ENCODE measurements at regions not wholly inside any gene's neighbourhood (a gene's known extent, or its start where the extent isn't known, plus 50 kb on each side); places are given as distances from the start of the nearest gene placed in this dataset.

DNA sequence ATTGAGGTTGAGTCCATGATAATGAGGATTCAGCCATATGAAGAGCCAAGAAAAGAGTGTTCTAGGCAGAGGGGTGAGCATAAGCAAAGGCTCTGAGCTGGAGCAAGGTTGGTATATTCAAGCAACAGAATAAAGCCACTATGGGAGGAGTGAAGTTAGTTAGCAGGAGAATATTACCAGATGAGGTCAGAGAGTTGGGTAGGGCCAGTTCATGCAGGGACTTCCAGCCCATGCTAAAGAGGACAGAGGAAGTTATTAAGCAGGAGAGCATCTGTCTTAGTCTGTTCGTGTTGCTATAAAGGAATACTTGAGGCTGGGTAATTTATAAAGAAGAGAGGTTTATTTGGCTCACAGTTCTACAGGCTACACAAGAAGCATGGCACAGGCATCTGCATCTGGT is 57.1 kb upstream of the ATG10 start:
- ATAC-seq: no peak

- no peak for ATAC-seq
Observed at GRCh38 chr5:81912933-81913332, 58.9 kb upstream of the ATG10 start.

GRCh38 chr5:81909677-81910076 is 62.1 kb upstream of the ATG10 start:
- ATAC-seq: no peak

- no peak for ATAC-seq
Observed at GRCh38 chr5:81908771-81909170, 63.1 kb upstream of the ATG10 start.

GRCh38 chr5:81908044-81908443 is 63.8 kb upstream of the ATG10 start:
- no peak for ATAC-seq

GRCh38 chr5:81907012-81907635 is 64.7 kb upstream of the ATG10 start:
- ATAC-seq: no peak

GRCh38 chr5:81906086-81906485 is 65.7 kb upstream of the ATG10 start:
- ATAC-seq: no peak

DNA sequence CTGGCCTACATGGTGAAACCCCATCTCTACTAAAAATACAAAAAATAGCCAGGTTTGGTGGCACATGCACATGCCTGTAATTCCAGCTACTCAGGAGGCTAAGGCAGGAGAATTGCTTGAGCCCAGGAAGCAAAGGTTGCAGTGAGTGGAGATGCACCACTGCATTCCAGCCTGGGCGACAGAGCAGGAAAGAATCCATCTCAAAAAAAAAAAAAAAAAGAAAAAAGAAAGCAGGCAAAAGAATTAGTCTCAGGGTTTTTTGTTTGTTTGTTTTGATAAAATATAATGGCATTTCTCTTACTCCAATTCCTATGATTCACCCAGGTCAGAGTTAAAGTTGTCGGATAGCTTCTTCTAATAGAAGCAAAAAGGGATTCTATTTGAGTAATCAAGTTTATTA is 67.0 kb upstream of the ATG10 start:
- no peak for ATAC-seq

GRCh38 chr5:81904166-81904565 is 67.7 kb upstream of the ATG10 start:
- no peak for ATAC-seq

- no peak for ATAC-seq
Observed at GRCh38 chr5:81901586-81901985, 70.2 kb upstream of the ATG10 start.

DNA sequence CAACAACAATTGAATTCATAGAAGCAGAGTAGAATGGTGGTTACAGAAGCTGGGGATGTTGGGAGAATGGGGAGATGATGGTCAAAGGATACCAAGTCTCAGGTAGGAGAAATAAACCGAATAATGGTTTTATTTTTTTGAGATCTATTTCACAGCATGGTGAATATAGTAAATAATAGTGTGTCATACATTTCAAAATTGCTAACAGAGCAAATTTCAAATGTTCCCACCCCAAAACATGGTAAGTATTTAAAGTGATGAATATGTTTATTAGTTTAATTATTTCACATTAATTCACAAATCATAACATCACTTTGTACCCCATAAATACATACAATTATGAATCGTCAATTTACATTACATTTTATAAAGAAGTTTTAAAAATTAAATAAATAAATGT is 72.7 kb upstream of the ATG10 start:
- no peak for ATAC-seq

DNA sequence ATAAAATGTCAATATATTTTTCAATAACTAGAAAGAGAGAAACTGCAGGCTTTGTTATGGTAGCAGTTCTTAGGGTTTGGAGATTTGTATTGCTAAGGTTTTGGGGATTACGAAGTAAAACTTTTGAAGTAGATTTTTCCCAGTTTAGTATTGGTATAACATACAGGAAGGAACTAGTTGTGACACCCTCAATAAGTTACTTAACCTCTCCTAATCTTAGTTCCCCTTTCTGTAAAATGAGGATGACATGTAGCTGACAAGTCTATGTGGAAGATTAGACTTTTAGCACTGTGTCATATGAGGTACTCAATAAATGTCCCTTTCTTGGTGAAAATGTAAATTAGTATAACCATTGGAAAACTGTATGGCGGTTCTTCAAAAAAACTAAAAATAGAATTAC is 73.4 kb upstream of the ATG10 start:
- ATAC-seq: no peak

DNA sequence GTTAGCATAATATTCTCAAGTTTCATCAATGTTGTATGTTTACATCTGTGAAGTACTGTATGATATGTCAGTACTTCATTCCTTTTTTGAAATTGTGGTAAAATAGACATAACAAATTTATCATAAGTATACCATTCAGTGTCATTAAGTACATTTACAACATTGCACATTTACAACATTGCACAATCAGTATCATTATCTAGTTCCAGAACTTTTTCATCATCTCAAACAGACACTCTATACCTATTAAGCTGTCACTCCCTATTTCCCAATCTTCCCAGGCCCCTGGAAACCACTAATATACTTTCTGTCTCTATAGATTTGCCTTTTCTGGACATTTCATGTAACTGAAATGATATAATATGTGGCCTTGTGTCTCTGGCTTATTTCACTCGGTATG is 75.1 kb upstream of the ATG10 start:
- no peak for ATAC-seq

- ATAC-seq: no peak
Observed at GRCh38 chr5:81895307-81895706, 76.5 kb upstream of the ATG10 start.

GRCh38 chr5:81893961-81894360 is 77.9 kb upstream of the ATG10 start:
- no peak for ATAC-seq

DNA sequence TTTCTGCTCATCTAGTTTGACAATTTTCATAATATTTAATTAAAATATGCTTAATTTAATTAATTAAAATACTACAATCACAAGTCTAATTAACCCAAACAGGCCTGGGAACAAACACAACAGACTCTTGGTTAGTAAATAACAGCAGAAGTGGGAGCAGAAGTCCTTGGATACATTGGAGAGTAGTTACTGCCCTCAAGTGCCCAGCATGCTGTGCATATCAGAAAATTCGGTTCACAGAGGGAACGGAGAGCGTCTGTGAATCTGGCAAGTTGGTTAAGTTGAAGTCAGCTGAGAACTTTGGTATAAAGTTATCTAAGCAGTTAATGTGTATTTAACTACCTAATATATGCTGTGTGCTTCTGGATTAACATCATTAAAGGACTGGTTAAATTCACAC is 87.0 kb upstream of the ATG10 start:
- no peak for ATAC-seq

DNA sequence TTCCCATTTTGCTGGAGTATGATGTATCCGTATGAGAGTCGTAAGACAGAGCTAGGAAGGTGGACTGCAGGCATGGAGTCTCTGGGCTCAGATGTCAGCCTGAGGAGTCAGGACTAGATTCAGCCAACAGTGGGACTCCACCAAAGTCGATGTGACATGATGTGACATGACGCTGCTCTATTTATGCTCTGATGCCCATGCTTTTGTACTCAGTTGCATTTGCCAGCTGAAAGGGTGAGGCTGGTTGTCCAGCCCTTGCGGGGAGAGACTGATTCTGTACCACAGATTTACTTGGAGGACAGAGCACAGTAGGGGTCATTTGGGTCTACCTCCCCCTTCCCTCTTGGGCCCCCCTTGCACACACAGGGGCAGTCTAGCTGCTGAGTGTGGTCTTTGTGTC is 88.5 kb upstream of the ATG10 start:
- no peak for ATAC-seq

GRCh38 chr5:81881595-81881994 is 90.2 kb upstream of the ATG10 start:
- no peak for ATAC-seq

GRCh38 chr5:81879936-81880335 is 91.9 kb upstream of the ATG10 start:
- ATAC-seq: no peak

GRCh38 chr5:81878333-81878732 is 93.5 kb upstream of the ATG10 start:
- no peak for ATAC-seq

DNA sequence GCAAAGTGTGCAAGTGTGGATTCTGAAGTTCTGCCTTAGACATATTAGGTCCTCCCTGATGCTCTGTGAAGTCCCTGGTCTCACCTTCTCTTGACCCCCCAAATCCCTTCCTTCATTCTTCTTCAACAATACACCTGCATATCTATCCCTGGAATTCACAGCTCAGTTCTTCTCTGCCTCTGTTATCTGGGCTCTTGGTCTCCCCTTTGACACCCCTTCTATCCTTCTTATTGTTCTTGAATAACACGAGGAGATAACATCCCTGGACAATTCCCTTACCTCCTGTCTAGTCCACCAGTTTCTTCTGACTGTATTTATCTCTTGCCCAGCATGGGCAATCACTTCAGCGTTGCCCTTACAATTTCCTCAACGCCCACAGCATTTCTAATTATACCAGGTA is 104.8 kb upstream of the ATG10 start:
- no peak for ATAC-seq

- ATAC-seq: no peak
Observed at GRCh38 chr5:81860778-81861177, 109.9 kb upstream of the SSBP2 start.

- no peak for ATAC-seq
Observed at GRCh38 chr5:81859624-81860023, 108.7 kb upstream of the SSBP2 start.

DNA sequence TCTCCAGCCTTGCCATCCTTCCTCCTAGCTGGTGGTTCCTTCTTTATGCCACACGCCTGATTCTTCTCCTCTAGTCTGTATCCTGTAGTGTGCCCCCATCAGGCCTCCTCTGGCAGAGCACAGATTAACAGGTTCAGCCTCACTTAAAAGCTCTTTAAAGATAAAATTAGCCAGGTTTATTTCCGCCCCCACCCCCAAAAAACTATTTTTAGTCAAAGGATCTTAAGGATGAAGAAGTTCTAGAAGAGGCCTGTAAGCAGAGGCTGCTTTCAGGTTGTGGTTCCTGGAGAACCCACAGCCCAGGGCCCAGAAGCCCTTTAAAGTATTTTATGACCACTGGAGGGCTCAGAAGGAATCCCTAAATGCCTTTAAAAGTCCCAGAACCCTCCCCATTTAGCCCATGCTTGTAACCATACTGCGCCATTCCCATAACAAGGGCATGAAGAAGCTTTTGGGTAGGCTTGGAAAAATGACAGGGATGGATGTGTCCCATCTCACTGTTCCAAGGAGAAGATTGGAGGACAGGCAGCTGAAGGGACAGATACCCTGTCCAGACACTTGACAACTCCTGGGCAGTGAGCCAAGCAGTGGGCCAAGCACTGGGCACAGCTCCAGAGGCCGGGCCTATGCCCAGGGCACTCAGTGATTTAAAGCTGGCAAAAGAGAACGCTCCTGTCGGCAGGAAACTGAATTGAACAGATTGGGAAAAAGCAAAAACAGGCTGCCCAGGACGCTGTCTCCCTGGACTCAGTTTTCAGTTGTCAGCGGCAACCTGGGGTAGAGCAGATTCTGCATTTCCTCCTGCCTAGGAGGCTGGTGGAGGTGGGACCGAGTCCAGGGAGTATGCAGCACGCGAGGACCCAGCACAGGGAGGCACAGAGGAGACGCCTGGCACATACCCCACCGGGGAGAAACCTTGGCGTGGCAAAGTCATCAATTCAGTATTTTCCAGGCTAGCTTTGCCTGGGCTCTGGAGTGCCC is 106.3 kb upstream of the SSBP2 start:
- no peak for ATAC-seq

Measured in activated CD4-positive, CD25-positive, alpha-beta regulatory T cell treated with anti-CD3 and anti-CD28 coated beads, Interleukin-2, amount 50 U/mL, for 24 hours (primary cell).